HepG2 (cell line): ENCODE measurements at regions not wholly inside any gene's neighbourhood (a gene's known extent, or its start where the extent isn't known, plus 50 kb on each side); places are given as distances from the start of the nearest gene placed in this dataset.

Experiments used
- ATAC-seq: fragments of 200-7000 bp; cut with Tn5 transposase; 3 replicates; pipeline ENCODE4 v1.9.1; 2020; ENCODE audit warnings: mild to moderate bottlenecking, moderate library complexity
- BruUV-seq: library from RNA; stranded (reverse); fragments of 400-500 nt; replicated peaks from 2 replicates; lab custom pipeline; 2021; lab: Mats Ljungman, UMichigan
- CTCF ChIA-PET: fragments of 300-600 bp; formaldehyde crosslinking; extraction: SDS; loops from one replicate; lab custom pipeline; 2021; ENCODE audit warnings: low total read pairs, inconsistent platforms, low intra/inter-chr PET ratio; lab: Yijun Ruan, JAX
- POLR2A ChIA-PET: fragments of 350-600 bp; sonication (Branson Sonifier 250); formaldehyde crosslinking; loops from one replicate; lab custom pipeline; 2020; ENCODE audit warnings: antibody characterized with exemption, inconsistent platforms; lab: Yijun Ruan, JAX
- DNase-seq: peaks from one replicate; pipeline ENCODE4 v3.0.0-alpha.2; 2015; ENCODE audit warnings: low spot score
- FAIRE-seq: peaks from 3 replicates; lab custom pipeline; 2011; peaks lifted over from hg19 to GRCh38; lab: Jason Lieb, UNC
- H2AFZ ChIP-seq: one replicate; pipeline ENCODE4 v1.6.1; 2011; ENCODE audit warnings: low read length, inconsistent platforms
- H3K27ac ChIP-seq: fragments of 300-600 bp; 3 replicates; pipeline ENCODE4 v1.8.0; 2011; ENCODE audit warnings: mixed run types, mild to moderate bottlenecking, mixed read lengths, low read length, inconsistent platforms; ENCODE audit not compliant: insufficient read depth; ENCODE audit errors: extremely low read length
- H3K27me3 ChIP-seq, 2 experiments: fragments of 200-600 bp in 1 of 2; 2 replicates in 1 of 2; 3 replicates in 1 of 2; pipeline versions ENCODE4 v1.6.0 to v1.8.0; 2011; ENCODE audit warnings: low read length in 2 of 2, mild to moderate bottlenecking in 2 of 2, moderate library complexity in 2 of 2, inconsistent platforms in 1 of 2; ENCODE audit not compliant: insufficient read depth in 2 of 2, control insufficient read depth in 1 of 2
- H3K36me3 ChIP-seq, 2 experiments: fragments of 200-600 bp in 1 of 2; replicated peaks in 1 of 2; 2 replicates in 1 of 2; 3 replicates in 1 of 2; pipeline versions ENCODE4 v1.5.1 to v1.8.0; 2011; ENCODE audit warnings: low read length in 2 of 2, inconsistent platforms in 1 of 2; ENCODE audit not compliant: insufficient read depth in 2 of 2, control insufficient read depth in 1 of 2
- H3K4me1 ChIP-seq: 2 replicates; pipeline ENCODE4 v1.5.1; 2012; ENCODE audit warnings: low read length, inconsistent platforms; ENCODE audit not compliant: insufficient read depth
- H3K4me2 ChIP-seq: 2 replicates; pipeline ENCODE4 v1.6.0; 2011; ENCODE audit warnings: low read depth, low read length, inconsistent platforms
- H3K4me3 ChIP-seq, 3 experiments: fragments of 200-600 bp in 1 of 3; sonication (generic), shearing (Covaris generic) in 1 of 3; replicated peaks in 1 of 3; 2 replicates each; pipeline ENCODE4 v1.5.1; 2011 to 2016; ENCODE audit warnings: low read length in 3 of 3, inconsistent platforms in 2 of 3, low read depth in 2 of 3, mild to moderate bottlenecking in 2 of 3, control low read depth in 1 of 3, mixed read lengths in 1 of 3; ENCODE audit not compliant: insufficient read depth in 1 of 3
- H3K79me2 ChIP-seq: one replicate; pipeline ENCODE4 v1.6.1; 2011; ENCODE audit warnings: low read length, inconsistent platforms; ENCODE audit not compliant: insufficient read depth
- H3K9ac ChIP-seq: 2 replicates; pipeline ENCODE4 v1.6.0; 2011; ENCODE audit warnings: mild to moderate bottlenecking, low read depth, low read length, inconsistent platforms; ENCODE audit not compliant: insufficient read depth
- H3K9me3 ChIP-seq: 2 replicates; pipeline ENCODE4 v1.5.1; 2012; ENCODE audit warnings: mild to moderate bottlenecking, low read length
- H4K20me1 ChIP-seq: 2 replicates; pipeline ENCODE4 v1.6.0; 2011; ENCODE audit warnings: inconsistent platforms, mild to moderate bottlenecking, low read length, moderate library complexity; ENCODE audit not compliant: insufficient read depth
- CREB1 ChIP-seq, 2 experiments: fragments of 450-650 bp in 1 of 2; IDR thresholded peaks; 2 replicates each; pipeline ENCODE4 v1.6.1; 2016 to 2017; ENCODE audit warnings: control low read depth in 1 of 2, mild to moderate bottlenecking in 1 of 2, missing compliant biosample characterization in 1 of 2, missing genetic modification characterization in 1 of 2
- FOXK2 ChIP-seq: fragments of 450-650 bp; IDR thresholded peaks from 2 replicates; pipeline ENCODE4 v1.6.1; 2016
- NONO ChIP-seq, 2 experiments: fragments of 450-650 bp in 1 of 2; sonication (generic) in 1 of 2; formaldehyde crosslinking in 1 of 2; IDR thresholded peaks in 1 of 2; conservative IDR thresholded peaks in 1 of 2; 2 replicates each; pipeline versions ENCODE4 v1.6.1 to v1.8.0; 2017 to 2022; ENCODE audit warnings: mild to moderate bottlenecking in 1 of 2, missing genetic modification reagents in 1 of 2, moderate library complexity in 1 of 2
- PHB2 ChIP-seq: fragments of 450-650 bp; IDR thresholded peaks from 2 replicates; pipeline ENCODE4 v1.6.1; 2018; ENCODE audit not compliant: partially characterized antibody
- TBL1XR1 ChIP-seq: fragments of 150-350 bp; IDR thresholded peaks from 2 replicates; pipeline ENCODE4 v1.6.1; 2014; ENCODE audit warnings: borderline replicate concordance, low read length; ENCODE audit not compliant: partially characterized antibody
- ZNF17 ChIP-seq: sonication (generic); formaldehyde crosslinking; IDR thresholded peaks from 2 replicates; pipeline ENCODE4 v1.5.0; 2020; ENCODE audit warnings: mild to moderate bottlenecking, missing genetic modification reagents
- in situ Hi-C: cut with HindIII; loops from 2 replicates; pipeline ENCODE4 v1.10.0; 2017; ENCODE audit warnings: low pct_unique_long_range_greater_than_20kb; ENCODE audit not compliant: extremely low pct_ligation_motif_present
- intact Hi-C: fragments of 100-400 bp; cut with micrococcal nuclease; formaldehyde crosslinking; loops from one replicate; pipeline ENCODE4 v1.10.0; 2022; ENCODE audit not compliant: unreplicated experiment
- TF ChIP-seq, protein P1 (sequence below): sonication (generic); formaldehyde crosslinking; IDR thresholded peaks from 2 replicates; pipeline ENCODE4 v1.4.0; 2020; ENCODE audit warnings: missing genetic modification reagents, borderline replicate concordance

DNA sequence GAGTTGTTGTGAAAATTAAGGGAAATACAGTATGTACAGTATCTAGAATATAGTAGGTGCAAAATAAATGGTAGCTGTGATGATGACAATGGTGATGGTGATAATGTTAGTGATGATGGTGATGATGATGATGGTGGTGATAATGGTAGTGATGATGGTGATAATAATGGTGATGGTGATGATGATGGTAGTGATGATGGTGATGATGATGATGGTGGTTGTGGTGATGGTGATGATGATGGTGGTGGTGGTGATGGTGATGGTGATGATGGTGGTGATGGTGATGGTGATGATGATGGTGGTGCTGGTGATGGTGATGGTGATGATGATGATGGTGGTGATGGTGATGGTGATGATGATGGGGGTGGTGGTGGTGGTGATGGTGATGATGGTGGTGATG is 91.3 kb upstream of the FOXF1 start:
- Histone ChIP-seq H2AFZ (no peak overlapping the region), H3K79me2 (no peaks in the 10 kb centered on the region), H3K4me2 (no peak overlapping the region), H3K27ac (no peak overlapping the region), H3K36me3 (no peaks in the 10 kb centered on the region), H3K4me3 (no peak overlapping the region), H3K4me1 (no peaks in the 10 kb centered on the region), H4K20me1 (no peaks in the 10 kb centered on the region), H3K27me3 (peaks cover 0 to 24% of the 10 kb centered on the region in 2 experiments; a peak in 4 of 5 replicates), H3K9ac (no peak overlapping the region), H3K9me3 (peaks cover 5% of the 10 kb centered on the region; the same call in 1 of the 2 replicates)
- intact Hi-C loops (no loop called here), in situ Hi-C loops (no loop called here)
- TF ChIP-seq NONO (IDR thresholded peaks at IDR 0.05), result 0 out of 2 replicates have a peak, but pooled peaks have one; percentile 22
- no peak for TF ChIP-seq NONO (CRISPR knock-in tag; conservative IDR thresholded peaks at IDR 0.05)
- TF ChIP-seq, protein P1, sequence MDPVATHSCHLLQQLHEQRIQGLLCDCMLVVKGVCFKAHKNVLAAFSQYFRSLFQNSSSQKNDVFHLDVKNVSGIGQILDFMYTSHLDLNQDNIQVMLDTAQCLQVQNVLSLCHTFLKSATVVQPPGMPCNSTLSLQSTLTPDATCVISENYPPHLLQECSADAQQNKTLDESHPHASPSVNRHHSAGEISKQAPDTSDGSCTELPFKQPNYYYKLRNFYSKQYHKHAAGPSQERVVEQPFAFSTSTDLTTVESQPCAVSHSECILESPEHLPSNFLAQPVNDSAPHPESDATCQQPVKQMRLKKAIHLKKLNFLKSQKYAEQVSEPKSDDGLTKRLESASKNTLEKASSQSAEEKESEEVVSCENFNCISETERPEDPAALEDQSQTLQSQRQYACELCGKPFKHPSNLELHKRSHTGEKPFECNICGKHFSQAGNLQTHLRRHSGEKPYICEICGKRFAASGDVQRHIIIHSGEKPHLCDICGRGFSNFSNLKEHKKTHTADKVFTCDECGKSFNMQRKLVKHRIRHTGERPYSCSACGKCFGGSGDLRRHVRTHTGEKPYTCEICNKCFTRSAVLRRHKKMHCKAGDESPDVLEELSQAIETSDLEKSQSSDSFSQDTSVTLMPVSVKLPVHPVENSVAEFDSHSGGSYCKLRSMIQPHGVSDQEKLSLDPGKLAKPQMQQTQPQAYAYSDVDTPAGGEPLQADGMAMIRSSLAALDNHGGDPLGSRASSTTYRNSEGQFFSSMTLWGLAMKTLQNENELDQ (CRISPR knock-in tag), result no peak
- TF ChIP-seq ZNF17 (CRISPR knock-in tag), result no peak
- TF ChIP-seq PHB2, result peak; percentile 91
- TF ChIP-seq FOXK2, result 0 out of 2 replicates have a peak, but pooled peaks have one; percentile 10
- TF ChIP-seq CREB1 (IDR thresholded peaks at IDR 0.05), result peak; percentile 96
- TF ChIP-seq CREB1 (CRISPR knock-in tag; IDR thresholded peaks at IDR 0.05), result no peak
- TF ChIP-seq TBL1XR1, result no peak
- POLR2A ChIA-PET, result no interaction called here
- ATAC-seq (no peak), DNase-seq (no peak), FAIRE-seq (no peak)
- CTCF ChIA-PET, result no interaction called here
- BruUV-seq, result no TSS peak
